GM23338 (cell line): ENCODE measurements at regions not wholly inside any gene's neighbourhood (a gene's known extent, or its start where the extent isn't known, plus 50 kb on each side); places are given as distances from the start of the nearest gene placed in this dataset.

Experiments used
- ATAC-seq: fragments of 200-7000 bp; cut with Tn5 transposase; 3 replicates; pipeline ENCODE4 v1.9.1; 2020
- DNase-seq: peaks from one replicate; pipeline ENCODE4 v3.0.0-alpha.2; 2015; ENCODE audit warnings: low spot score
- H2AFZ ChIP-seq: fragments of 200-600 bp; sonication (generic); 2 replicates; pipeline ENCODE4 v1.8.0; 2016; ENCODE audit warnings: antibody characterized with exemption, mild to moderate bottlenecking, moderate library complexity
- H3F3A ChIP-seq: fragments of 200-600 bp; sonication (generic); replicated peaks from 2 replicates; pipeline ENCODE4 v1.8.0; 2017; ENCODE audit warnings: antibody characterized with exemption, mixed run types, low read depth
- H3K27ac ChIP-seq: fragments of 200-600 bp; sonication (generic); 2 replicates; pipeline ENCODE4 v1.6.1; 2016; ENCODE audit warnings: low read depth
- H3K27me3 ChIP-seq: fragments of 200-600 bp; sonication (generic); 2 replicates; pipeline ENCODE4 v1.8.0; 2016; ENCODE audit warnings: mild to moderate bottlenecking, mixed run types, moderate library complexity; ENCODE audit not compliant: insufficient read depth
- H3K36me3 ChIP-seq: fragments of 200-600 bp; sonication (generic); 2 replicates; pipeline ENCODE4 v1.8.0; 2016; ENCODE audit warnings: mild to moderate bottlenecking; ENCODE audit not compliant: insufficient read depth
- H3K4me1 ChIP-seq: fragments of 200-600 bp; sonication (generic); 2 replicates; pipeline ENCODE4 v1.8.0; 2016; ENCODE audit warnings: mild to moderate bottlenecking, moderate library complexity; ENCODE audit not compliant: insufficient read depth
- H3K4me2 ChIP-seq: fragments of 200-600 bp; sonication (generic); 2 replicates; pipeline ENCODE4 v1.7.1; 2017; ENCODE audit warnings: mixed run types
- H3K4me3 ChIP-seq: fragments of 200-600 bp; sonication (generic); 2 replicates; pipeline ENCODE4 v1.6.1; 2016; ENCODE audit warnings: mixed run types
- H3K79me2 ChIP-seq: fragments of 200-600 bp; sonication (generic); replicated peaks from 2 replicates; pipeline ENCODE4 v1.8.0; 2017; ENCODE audit warnings: mild to moderate bottlenecking; ENCODE audit not compliant: insufficient read depth
- H3K9me2 ChIP-seq: fragments of 200-600 bp; sonication (generic); 2 replicates; pipeline ENCODE4 v1.8.0; 2017; ENCODE audit not compliant: insufficient read depth
- H4K20me1 ChIP-seq: fragments of 200-600 bp; sonication (generic); replicated peaks from 2 replicates; pipeline ENCODE4 v1.8.0; 2017; ENCODE audit warnings: mild to moderate bottlenecking; ENCODE audit not compliant: insufficient read depth
- H3K27ac Mint-ChIP-seq: 2 replicates; pipeline ENCODE4 v1.8.0; 2020; ENCODE audit warnings: inconsistent platforms, mild to moderate bottlenecking, moderate library complexity, mixed read lengths
- H3K27me3 Mint-ChIP-seq: 3 replicates; pipeline ENCODE4 v1.8.0; 2022; ENCODE audit warnings: low read depth, mild to moderate bottlenecking, moderate library complexity, mixed read lengths, inconsistent platforms; ENCODE audit not compliant: insufficient read depth, poor library complexity
- H3K36me3 Mint-ChIP-seq: 3 replicates; pipeline ENCODE4 v1.8.0; 2021; ENCODE audit warnings: low read depth, mild to moderate bottlenecking, inconsistent platforms, moderate library complexity, mixed read lengths
- H3K4me1 Mint-ChIP-seq: 3 replicates; pipeline ENCODE4 v1.8.0; 2020; ENCODE audit warnings: mild to moderate bottlenecking, inconsistent platforms, mixed read lengths
- H3K4me3 Mint-ChIP-seq: 3 replicates; pipeline ENCODE4 v1.8.0; 2021; ENCODE audit warnings: moderate library complexity, mild to moderate bottlenecking, inconsistent platforms, mixed read lengths
- H3K9me3 Mint-ChIP-seq: 3 replicates; pipeline ENCODE4 v1.8.0; 2020; ENCODE audit warnings: moderate library complexity, mild to moderate bottlenecking, inconsistent platforms, mixed read lengths
- CREB1 ChIP-seq: fragments of 250-450 bp; sonication (Bioruptor Pico); IDR thresholded peaks from 2 replicates; pipeline ENCODE4 v1.5.0; 2020; ENCODE audit warnings: low read depth, mild to moderate bottlenecking, moderate library complexity
- CTCF ChIP-seq, 2 experiments: fragments of 200-600 bp in 1 of 2; sonication (generic) in 1 of 2; conservative IDR thresholded peaks; 2 replicates each; pipeline versions ENCODE4 v1.5.1 to v1.6.1; 2016 to 2017; ENCODE audit warnings: antibody characterized with exemption in 2 of 2, low read depth in 2 of 2, mild to moderate bottlenecking in 2 of 2, moderate library complexity in 1 of 2
- ETS1 ChIP-seq: IDR thresholded peaks from 2 replicates; pipeline ENCODE4 v1.6.1; 2016; ENCODE audit warnings: antibody characterized with exemption
- EZH2 ChIP-seq: fragments of 200-600 bp; sonication (generic); IDR thresholded peaks from one replicate; pipeline ENCODE4 v1.8.0; 2017; ENCODE audit warnings: antibody characterized with exemption, mild to moderate bottlenecking, low read depth; ENCODE audit not compliant: unreplicated experiment
- EZH2phosphoT487 ChIP-seq: fragments of 200-600 bp; sonication (generic); IDR thresholded peaks from one replicate; pipeline ENCODE4 v1.8.1; 2018; ENCODE audit warnings: antibody characterized with exemption; ENCODE audit not compliant: unreplicated experiment
- JUNB ChIP-seq: IDR thresholded peaks from one replicate; pipeline ENCODE4 v1.6.1; 2016; ENCODE audit warnings: antibody characterized with exemption; ENCODE audit not compliant: unreplicated experiment
- NANOG ChIP-seq: IDR thresholded peaks from 2 replicates; pipeline ENCODE4 v1.6.1; 2016; ENCODE audit warnings: antibody characterized with exemption, borderline replicate concordance
- POLR2AphosphoS5 ChIP-seq: IDR thresholded peaks from 2 replicates; pipeline ENCODE4 v1.6.1; 2016; ENCODE audit warnings: antibody characterized with exemption, low read depth
- STAT1 ChIP-seq: IDR thresholded peaks from one replicate; pipeline ENCODE4 v1.6.1; 2016; ENCODE audit warnings: antibody characterized with exemption; ENCODE audit not compliant: unreplicated experiment
- ZNF114 ChIP-seq: fragments of 250-450 bp; sonication (Bioruptor Pico); IDR thresholded peaks from 2 replicates; pipeline ENCODE4 v1.5.0; 2020; ENCODE audit warnings: mild to moderate bottlenecking, moderate library complexity
- ZNF331 ChIP-seq: fragments of 250-450 bp; sonication (Bioruptor Pico); IDR thresholded peaks from 2 replicates; pipeline ENCODE4 v1.5.0; 2020; ENCODE audit warnings: low read depth, mild to moderate bottlenecking, moderate library complexity
- TF ChIP-seq, protein P1 (sequence below): IDR thresholded peaks from one replicate; pipeline ENCODE4 v1.6.1; 2018; ENCODE audit warnings: antibody characterized with exemption; ENCODE audit not compliant: unreplicated experiment
- TF ChIP-seq, protein P2 (sequence below): fragments of 250-450 bp; sonication (Bioruptor Pico); IDR thresholded peaks from 2 replicates; pipeline ENCODE4 v1.5.0; 2020; ENCODE audit warnings: mild to moderate bottlenecking, moderate library complexity

DNA sequence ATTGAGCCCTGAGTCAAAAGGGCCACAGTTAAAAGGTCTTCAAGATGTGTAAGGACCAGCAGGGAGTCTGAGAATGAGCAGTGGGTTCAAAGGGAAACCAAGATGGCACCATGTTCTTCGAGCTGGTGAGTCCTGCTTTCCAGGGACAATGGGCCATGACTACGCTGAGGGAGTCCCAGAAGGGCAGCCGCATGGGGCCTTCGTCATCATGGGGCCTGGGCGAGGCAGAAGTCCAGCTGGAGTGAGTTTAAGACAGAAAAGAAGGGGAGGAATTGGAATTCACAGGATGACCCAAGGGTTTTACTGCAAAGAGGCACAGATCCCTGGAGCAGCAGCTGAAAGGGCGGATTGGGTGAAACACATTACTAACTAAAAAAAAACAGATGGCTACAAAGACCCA lies 340.8 kb upstream of the MYT1L start:
- peaks cover 4% of the 10 kb centered on the region; the same call in 1 of the 3 replicates for H3K36me3 Mint-ChIP-seq
- no peak for ATAC-seq
- no peak for TF ChIP-seq EZH2
- no peak for TF ChIP-seq NANOG
- no peak for TF ChIP-seq CREB1 (CRISPR knock-in tag)
- TF ChIP-seq JUNB, result no peak
- TF ChIP-seq, protein P1, sequence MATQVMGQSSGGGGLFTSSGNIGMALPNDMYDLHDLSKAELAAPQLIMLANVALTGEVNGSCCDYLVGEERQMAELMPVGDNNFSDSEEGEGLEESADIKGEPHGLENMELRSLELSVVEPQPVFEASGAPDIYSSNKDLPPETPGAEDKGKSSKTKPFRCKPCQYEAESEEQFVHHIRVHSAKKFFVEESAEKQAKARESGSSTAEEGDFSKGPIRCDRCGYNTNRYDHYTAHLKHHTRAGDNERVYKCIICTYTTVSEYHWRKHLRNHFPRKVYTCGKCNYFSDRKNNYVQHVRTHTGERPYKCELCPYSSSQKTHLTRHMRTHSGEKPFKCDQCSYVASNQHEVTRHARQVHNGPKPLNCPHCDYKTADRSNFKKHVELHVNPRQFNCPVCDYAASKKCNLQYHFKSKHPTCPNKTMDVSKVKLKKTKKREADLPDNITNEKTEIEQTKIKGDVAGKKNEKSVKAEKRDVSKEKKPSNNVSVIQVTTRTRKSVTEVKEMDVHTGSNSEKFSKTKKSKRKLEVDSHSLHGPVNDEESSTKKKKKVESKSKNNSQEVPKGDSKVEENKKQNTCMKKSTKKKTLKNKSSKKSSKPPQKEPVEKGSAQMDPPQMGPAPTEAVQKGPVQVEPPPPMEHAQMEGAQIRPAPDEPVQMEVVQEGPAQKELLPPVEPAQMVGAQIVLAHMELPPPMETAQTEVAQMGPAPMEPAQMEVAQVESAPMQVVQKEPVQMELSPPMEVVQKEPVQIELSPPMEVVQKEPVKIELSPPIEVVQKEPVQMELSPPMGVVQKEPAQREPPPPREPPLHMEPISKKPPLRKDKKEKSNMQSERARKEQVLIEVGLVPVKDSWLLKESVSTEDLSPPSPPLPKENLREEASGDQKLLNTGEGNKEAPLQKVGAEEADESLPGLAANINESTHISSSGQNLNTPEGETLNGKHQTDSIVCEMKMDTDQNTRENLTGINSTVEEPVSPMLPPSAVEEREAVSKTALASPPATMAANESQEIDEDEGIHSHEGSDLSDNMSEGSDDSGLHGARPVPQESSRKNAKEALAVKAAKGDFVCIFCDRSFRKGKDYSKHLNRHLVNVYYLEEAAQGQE, result no peak
- TF ChIP-seq ETS1, result no peak
- no peak for TF ChIP-seq EZH2phosphoT487
- TF ChIP-seq ZNF114 (CRISPR knock-in tag), result no peak
- no peak for TF ChIP-seq POLR2AphosphoS5
- no peak for TF ChIP-seq CTCF (conservative IDR thresholded peaks at IDR 0.05; ENCODE audit: low read depth in 2 of 2)
- no peak for TF ChIP-seq ZNF331 (CRISPR knock-in tag)
- TF ChIP-seq, protein P2, sequence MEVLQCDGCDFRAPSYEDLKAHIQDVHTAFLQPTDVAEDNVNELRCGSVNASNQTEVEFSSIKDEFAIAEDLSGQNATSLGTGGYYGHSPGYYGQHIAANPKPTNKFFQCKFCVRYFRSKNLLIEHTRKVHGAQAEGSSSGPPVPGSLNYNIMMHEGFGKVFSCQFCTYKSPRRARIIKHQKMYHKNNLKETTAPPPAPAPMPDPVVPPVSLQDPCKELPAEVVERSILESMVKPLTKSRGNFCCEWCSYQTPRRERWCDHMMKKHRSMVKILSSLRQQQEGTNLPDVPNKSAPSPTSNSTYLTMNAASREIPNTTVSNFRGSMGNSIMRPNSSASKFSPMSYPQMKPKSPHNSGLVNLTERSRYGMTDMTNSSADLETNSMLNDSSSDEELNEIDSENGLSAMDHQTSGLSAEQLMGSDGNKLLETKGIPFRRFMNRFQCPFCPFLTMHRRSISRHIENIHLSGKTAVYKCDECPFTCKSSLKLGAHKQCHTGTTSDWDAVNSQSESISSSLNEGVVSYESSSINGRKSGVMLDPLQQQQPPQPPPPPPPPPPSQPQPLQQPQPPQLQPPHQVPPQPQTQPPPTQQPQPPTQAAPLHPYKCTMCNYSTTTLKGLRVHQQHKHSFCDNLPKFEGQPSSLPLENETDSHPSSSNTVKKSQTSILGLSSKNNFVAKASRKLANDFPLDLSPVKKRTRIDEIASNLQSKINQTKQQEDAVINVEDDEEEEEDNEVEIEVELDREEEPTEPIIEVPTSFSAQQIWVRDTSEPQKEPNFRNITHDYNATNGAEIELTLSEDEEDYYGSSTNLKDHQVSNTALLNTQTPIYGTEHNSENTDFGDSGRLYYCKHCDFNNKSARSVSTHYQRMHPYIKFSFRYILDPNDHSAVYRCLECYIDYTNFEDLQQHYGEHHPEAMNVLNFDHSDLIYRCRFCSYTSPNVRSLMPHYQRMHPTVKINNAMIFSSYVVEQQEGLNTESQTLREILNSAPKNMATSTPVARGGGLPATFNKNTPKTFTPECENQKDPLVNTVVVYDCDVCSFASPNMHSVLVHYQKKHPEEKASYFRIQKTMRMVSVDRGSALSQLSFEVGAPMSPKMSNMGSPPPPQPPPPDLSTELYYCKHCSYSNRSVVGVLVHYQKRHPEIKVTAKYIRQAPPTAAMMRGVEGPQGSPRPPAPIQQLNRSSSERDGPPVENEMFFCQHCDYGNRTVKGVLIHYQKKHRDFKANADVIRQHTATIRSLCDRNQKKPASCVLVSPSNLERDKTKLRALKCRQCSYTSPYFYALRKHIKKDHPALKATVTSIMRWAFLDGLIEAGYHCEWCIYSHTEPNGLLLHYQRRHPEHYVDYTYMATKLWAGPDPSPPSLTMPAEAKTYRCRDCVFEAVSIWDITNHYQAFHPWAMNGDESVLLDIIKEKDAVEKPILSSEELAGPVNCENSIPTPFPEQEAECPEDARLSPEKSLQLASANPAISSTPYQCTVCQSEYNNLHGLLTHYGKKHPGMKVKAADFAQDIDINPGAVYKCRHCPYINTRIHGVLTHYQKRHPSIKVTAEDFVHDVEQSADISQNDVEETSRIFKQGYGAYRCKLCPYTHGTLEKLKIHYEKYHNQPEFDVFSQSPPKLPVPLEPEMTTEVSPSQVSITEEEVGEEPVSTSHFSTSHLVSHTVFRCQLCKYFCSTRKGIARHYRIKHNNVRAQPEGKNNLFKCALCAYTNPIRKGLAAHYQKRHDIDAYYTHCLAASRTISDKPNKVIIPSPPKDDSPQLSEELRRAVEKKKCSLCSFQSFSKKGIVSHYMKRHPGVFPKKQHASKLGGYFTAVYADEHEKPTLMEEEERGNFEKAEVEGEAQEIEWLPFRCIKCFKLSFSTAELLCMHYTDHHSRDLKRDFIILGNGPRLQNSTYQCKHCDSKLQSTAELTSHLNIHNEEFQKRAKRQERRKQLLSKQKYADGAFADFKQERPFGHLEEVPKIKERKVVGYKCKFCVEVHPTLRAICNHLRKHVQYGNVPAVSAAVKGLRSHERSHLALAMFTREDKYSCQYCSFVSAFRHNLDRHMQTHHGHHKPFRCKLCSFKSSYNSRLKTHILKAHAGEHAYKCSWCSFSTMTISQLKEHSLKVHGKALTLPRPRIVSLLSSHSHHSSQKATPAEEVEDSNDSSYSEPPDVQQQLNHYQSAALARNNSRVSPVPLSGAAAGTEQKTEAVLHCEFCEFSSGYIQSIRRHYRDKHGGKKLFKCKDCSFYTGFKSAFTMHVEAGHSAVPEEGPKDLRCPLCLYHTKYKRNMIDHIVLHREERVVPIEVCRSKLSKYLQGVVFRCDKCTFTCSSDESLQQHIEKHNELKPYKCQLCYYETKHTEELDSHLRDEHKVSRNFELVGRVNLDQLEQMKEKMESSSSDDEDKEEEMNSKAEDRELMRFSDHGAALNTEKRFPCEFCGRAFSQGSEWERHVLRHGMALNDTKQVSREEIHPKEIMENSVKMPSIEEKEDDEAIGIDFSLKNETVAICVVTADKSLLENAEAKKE (CRISPR knock-in tag), result no peak
- TF ChIP-seq STAT1, result no peak
- Histone ChIP-seq H3K9me2 (peaks cover 20% of the 10 kb centered on the region), H4K20me1 (no peaks in the 10 kb centered on the region), H2AFZ (peak overlapping the region; percentile 69), H3K27ac (no peak overlapping the region), H3K4me1 (no peaks in the 10 kb centered on the region; the same call in 1 of the 2 replicates), H3K79me2 (no peaks in the 10 kb centered on the region), H3K4me2 (no peak overlapping the region), H3F3A (no peaks in the 10 kb centered on the region), H3K27me3 (no peaks in the 10 kb centered on the region), H3K36me3 (no peaks in the 10 kb centered on the region), H3K4me3 (no peak overlapping the region)
- peaks cover 4% of the 10 kb centered on the region; the same call in 1 of the 3 replicates for H3K9me3 Mint-ChIP-seq
- no peak for DNase-seq
- H3K27me3 Mint-ChIP-seq, result peaks cover 16% of the 10 kb centered on the region
- no peak overlapping the region for H3K4me3 Mint-ChIP-seq
- peaks cover 12% of the 10 kb centered on the region; the same call in 2 of the 3 replicates for H3K4me1 Mint-ChIP-seq
- no peak overlapping the region for H3K27ac Mint-ChIP-seq
